PC-9 (cell line): ENCODE measurements at regions not wholly inside any gene's neighbourhood (a gene's known extent, or its start where the extent isn't known, plus 50 kb on each side); places are given as distances from the start of the nearest gene placed in this dataset.

Experiments used
- BruUV-seq: library from RNA; stranded (reverse); fragments of 400-500 nt; replicated peaks from 2 replicates; lab custom pipeline; 2021; lab: Mats Ljungman, UMichigan
- CTCF ChIA-PET: fragments of 300-600 bp; sonication (Branson Sonifier 250); formaldehyde crosslinking; loops from one replicate; lab custom pipeline; 2022; ENCODE audit warnings: antibody characterized with exemption; lab: Charles Lee
- POLR2A ChIA-PET: fragments of 300-600 bp; sonication (Branson Sonifier 250); formaldehyde crosslinking; loops from one replicate; lab custom pipeline; 2022; ENCODE audit warnings: antibody characterized with exemption; ENCODE audit not compliant: unreplicated experiment; lab: Charles Lee
- DNase-seq, 2 experiments: peaks; one replicate each; pipeline versions ENCODE4 v3.0.0 to v3.0.0-alpha.2; 2015 to 2022; ENCODE audit warnings: mixed read lengths in 1 of 2
- H2AFZ ChIP-seq: fragments of 200-600 bp; sonication (generic); 2 replicates; pipeline ENCODE4 v1.8.1; 2017; ENCODE audit warnings: antibody characterized with exemption
- H3F3A ChIP-seq: fragments of 200-600 bp; sonication (generic); 2 replicates; pipeline ENCODE4 v1.8.1; 2017; ENCODE audit warnings: antibody characterized with exemption, mild to moderate bottlenecking, low read depth; ENCODE audit not compliant: insufficient read depth
- H3K27ac ChIP-seq: fragments of 200-600 bp; sonication (generic); 2 replicates; pipeline ENCODE4 v1.6.1; 2016; ENCODE audit warnings: mixed run types
- H3K27me3 ChIP-seq: fragments of 200-600 bp; sonication (generic); 2 replicates; pipeline ENCODE4 v1.6.1; 2016; ENCODE audit warnings: low read depth, mixed run types; ENCODE audit not compliant: insufficient read depth
- H3K36me3 ChIP-seq: fragments of 200-600 bp; sonication (generic); 2 replicates; pipeline ENCODE4 v1.6.1; 2016; ENCODE audit warnings: low read depth, mixed run types
- H3K4me1 ChIP-seq: fragments of 200-600 bp; sonication (generic); replicated peaks from 2 replicates; pipeline ENCODE4 v1.6.1; 2016; ENCODE audit warnings: mixed run types; ENCODE audit not compliant: insufficient read depth
- H3K4me2 ChIP-seq: fragments of 200-600 bp; sonication (generic); 2 replicates; pipeline ENCODE4 v1.6.1; 2017; ENCODE audit warnings: mixed run types
- H3K4me3 ChIP-seq: fragments of 200-600 bp; sonication (generic); 2 replicates; pipeline ENCODE4 v1.6.1; 2016; ENCODE audit warnings: mixed run types
- H3K79me2 ChIP-seq: fragments of 200-600 bp; sonication (generic); 2 replicates; pipeline ENCODE4 v1.6.1; 2017; ENCODE audit warnings: low read depth, mixed run types
- H3K9me2 ChIP-seq: fragments of 200-600 bp; sonication (generic); 2 replicates; pipeline ENCODE4 v1.8.1; 2017; ENCODE audit warnings: mild to moderate bottlenecking; ENCODE audit not compliant: insufficient read depth
- H3K9me3 ChIP-seq: fragments of 200-600 bp; sonication (generic); 2 replicates; pipeline ENCODE4 v1.8.1; 2016; ENCODE audit warnings: low read depth; ENCODE audit not compliant: insufficient read depth
- H4K20me1 ChIP-seq: fragments of 200-600 bp; sonication (generic); 2 replicates; pipeline ENCODE4 v1.8.1; 2017; ENCODE audit not compliant: insufficient read depth
- CTCF ChIP-seq: fragments of 200-600 bp; sonication (generic); conservative IDR thresholded peaks from 2 replicates; pipeline ENCODE4 v1.6.1; 2017; ENCODE audit warnings: mixed run types, antibody characterized with exemption, mild to moderate bottlenecking, moderate library complexity
- EZH2 ChIP-seq: fragments of 200-600 bp; sonication (generic); IDR thresholded peaks from 2 replicates; pipeline ENCODE4 v1.8.0; 2017; ENCODE audit warnings: antibody characterized with exemption, low read depth
- intact Hi-C: fragments of 100-400 bp; cut with micrococcal nuclease; formaldehyde crosslinking; loops from one replicate; pipeline ENCODE4 v1.10.0; 2022; ENCODE audit not compliant: unreplicated experiment

DNA sequence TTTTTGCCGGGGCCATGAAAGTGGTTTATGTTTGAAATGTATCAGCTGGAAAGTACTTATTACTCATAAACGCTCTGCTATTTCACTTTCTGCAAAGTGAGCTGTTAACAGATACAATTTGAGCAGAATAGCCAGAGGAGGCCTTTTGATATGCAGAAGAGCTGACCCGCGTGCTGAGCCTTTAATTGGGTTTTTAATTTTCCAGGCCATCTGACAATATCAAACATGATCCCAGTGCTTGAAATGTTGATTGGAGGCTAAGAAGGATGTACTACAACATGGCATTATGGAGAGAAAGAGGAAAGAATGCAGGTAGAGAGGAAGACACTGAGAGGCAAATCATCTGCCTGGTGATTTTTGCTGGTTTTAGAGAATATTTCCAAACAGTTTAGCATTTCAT lies 261.3 kb upstream of the MEIS2 start:
- ChIA-PET POLR2A (interaction anchor here (0.6 kb wide), 1 partner anchor 897 kb away, joined by 4 read pairs; no protein-coding TSS in a partner anchor), CTCF (no interaction called here)
- no peak for DNase-seq
- Histone ChIP-seq H3F3A (no peaks in the 10 kb centered on the region), H4K20me1 (no peaks in the 10 kb centered on the region), H3K27me3 (no peaks in the 10 kb centered on the region), H3K36me3 (no peaks in the 10 kb centered on the region), H3K79me2 (no peaks in the 10 kb centered on the region), H3K27ac (no peak overlapping the region), H3K4me1 (no peaks in the 10 kb centered on the region), H2AFZ (no peak overlapping the region), H3K9me3 (no peaks in the 10 kb centered on the region), H3K9me2 (no peaks in the 10 kb centered on the region), H3K4me3 (no peak overlapping the region), H3K4me2 (no peak overlapping the region)
- no TSS peak for BruUV-seq
- TF ChIP-seq CTCF (no peak), EZH2 (no peak)
- intact Hi-C loops, result no loop called here

- TF ChIP-seq CTCF (no peak), EZH2 (no peak)
- Histone ChIP-seq H3F3A (no peaks in the 10 kb centered on the region), H3K36me3 (no peaks in the 10 kb centered on the region), H2AFZ (no peak overlapping the region), H3K27me3 (no peaks in the 10 kb centered on the region), H3K4me3 (no peak overlapping the region), H3K9me3 (no peaks in the 10 kb centered on the region), H4K20me1 (no peaks in the 10 kb centered on the region), H3K9me2 (no peaks in the 10 kb centered on the region), H3K4me1 (no peaks in the 10 kb centered on the region), H3K27ac (no peak overlapping the region), H3K79me2 (no peaks in the 10 kb centered on the region), H3K4me2 (no peak overlapping the region)
- ChIA-PET POLR2A (no interaction called here), CTCF (no interaction called here)
- intact Hi-C loops, result no loop called here
- DNase-seq, result no peak
- BruUV-seq, result no TSS peak
Measured at GRCh38 chr15:37362414-37362813, 262.1 kb upstream of the MEIS2 start.

DNA sequence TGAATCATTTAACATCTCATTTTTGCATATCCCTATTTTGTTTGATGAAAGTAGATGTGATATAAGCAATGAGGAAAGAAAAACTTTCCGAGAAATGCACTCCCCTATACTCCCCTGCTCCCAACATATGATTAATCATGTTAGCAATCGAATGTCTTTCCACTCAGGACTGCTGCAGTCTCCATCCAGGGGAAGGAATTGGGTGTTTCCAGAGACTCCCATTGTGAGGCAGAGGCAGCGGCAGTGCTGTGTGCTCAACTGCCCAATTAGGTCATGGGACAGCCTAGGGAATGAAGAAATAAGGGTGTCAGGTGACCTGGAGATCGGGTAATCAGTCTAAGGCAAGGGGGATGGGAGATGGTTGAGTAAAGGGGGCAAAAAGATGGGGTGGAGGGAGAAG lies 268.6 kb upstream of the MEIS2 start:
- no peaks in the 10 kb centered on the region for H3K4me1 ChIP-seq
- no peaks in the 10 kb centered on the region for H3K9me3 ChIP-seq
- no peak for DNase-seq
- no peak overlapping the region for H3K27ac ChIP-seq
- no peaks in the 10 kb centered on the region for H4K20me1 ChIP-seq
- H3K4me3 ChIP-seq, result no peak overlapping the region
- H3F3A ChIP-seq, result no peaks in the 10 kb centered on the region
- intact Hi-C loops, result no loop called here
- ChIA-PET CTCF (no interaction called here), POLR2A (no interaction called here)
- no peaks in the 10 kb centered on the region for H3K27me3 ChIP-seq
- BruUV-seq, result no TSS peak
- H3K9me2 ChIP-seq, result no peaks in the 10 kb centered on the region
- no peak for TF ChIP-seq EZH2
- no peak for TF ChIP-seq CTCF
- no peaks in the 10 kb centered on the region for H3K79me2 ChIP-seq
- no peak overlapping the region for H3K4me2 ChIP-seq
- no peak overlapping the region for H2AFZ ChIP-seq
- H3K36me3 ChIP-seq, result no peaks in the 10 kb centered on the region
